Esophagus muscularis mucosa (tissue), 4 donors: ENCODE measurements at regions not wholly inside any gene's neighbourhood (a gene's known extent, or its start where the extent isn't known, plus 50 kb on each side); places are given as distances from the start of the nearest gene placed in this dataset.

Source experiments
- DNase-seq: peaks from one replicate; pipeline ENCODE4 v3.0.0-alpha.2; 2017; ENCODE audit errors: extremely low spot score
- H3K27ac ChIP-seq, 4 donors: fragments of 200-600 bp; sonication (generic); replicated peaks in 1 of 4; 1 replicate in 3 of 4; 2 replicates in 1 of 4; pipeline ENCODE4 v1.5.1; 2016 to 2019; ENCODE audit warnings: mild to moderate bottlenecking in 1 of 4
- H3K27me3 ChIP-seq, 4 donors: fragments of 200-600 bp; sonication (generic); one replicate each; pipeline versions ENCODE4 v1.5.1 to v1.6.0; 2016 to 2019
- H3K36me3 ChIP-seq, 4 donors: fragments of 200-600 bp; sonication (generic); one replicate each; pipeline ENCODE4 v1.5.1; 2016 to 2019
- H3K4me1 ChIP-seq, 4 donors: fragments of 200-600 bp; sonication (generic); one replicate each; pipeline ENCODE4 v1.5.1; 2016 to 2019
- H3K4me3 ChIP-seq, 4 donors: fragments of 200-600 bp; sonication (generic); 1 replicate in 2 of 4; 2 replicates in 2 of 4; pipeline ENCODE4 v1.5.1; 2016 to 2019; ENCODE audit warnings: mild to moderate bottlenecking in 4 of 4, moderate library complexity in 1 of 4
- H3K9me3 ChIP-seq, 4 donors: fragments of 200-600 bp; sonication (generic); 1 replicate in 3 of 4; 2 replicates in 1 of 4; pipeline ENCODE4 v1.5.1; 2016 to 2019
- EP300 ChIP-seq: sonication (generic); formaldehyde crosslinking; IDR thresholded peaks from one replicate; pipeline ENCODE4 v1.6.1; 2017; ENCODE audit warnings: antibody characterized with exemption
- POLR2A ChIP-seq: fragments of 450-650 bp; IDR thresholded peaks from one replicate; pipeline ENCODE4 v1.6.1; 2017; ENCODE audit warnings: antibody characterized with exemption, moderate library complexity, mild to moderate bottlenecking, low read depth
- POLR2AphosphoS5 ChIP-seq, 2 donors: sonication (generic); formaldehyde crosslinking; IDR thresholded peaks; one replicate each; pipeline ENCODE4 v1.6.1; 2017; ENCODE audit warnings: antibody characterized with exemption in 2 of 2
- WGBS: methylation state at CpG from one replicate; pipeline ENCODE4 v1.1.5; 2018; 5-methylcytosine and 5-hydroxymethylcytosine counted together
- intact Hi-C: fragments of 100-400 bp; cut with DNase I; formaldehyde crosslinking; loops from one replicate; pipeline ENCODE4 v1.15.1; 2023
- TF ChIP-seq, protein P1 (sequence below), 3 experiments: fragments of 200-600 bp in 2 of 3; fragments of 450-650 bp in 1 of 3; sonication (generic) in 2 of 3; IDR thresholded peaks; one replicate each; pipeline ENCODE4 v1.5.1; 2017 to 2019; ENCODE audit warnings: antibody characterized with exemption in 3 of 3, mild to moderate bottlenecking in 2 of 3, moderate library complexity in 1 of 3

GRCh38 chr2:147792966-147793617 lies 51.7 kb upstream of the ACVR2A start:
- DNase-seq = no peak
- no peak for TF ChIP-seq POLR2A
- no peak for TF ChIP-seq EP300
- no peak for TF ChIP-seq POLR2AphosphoS5 (IDR thresholded peaks at IDR 0.05)
- TF ChIP-seq, protein P1, sequence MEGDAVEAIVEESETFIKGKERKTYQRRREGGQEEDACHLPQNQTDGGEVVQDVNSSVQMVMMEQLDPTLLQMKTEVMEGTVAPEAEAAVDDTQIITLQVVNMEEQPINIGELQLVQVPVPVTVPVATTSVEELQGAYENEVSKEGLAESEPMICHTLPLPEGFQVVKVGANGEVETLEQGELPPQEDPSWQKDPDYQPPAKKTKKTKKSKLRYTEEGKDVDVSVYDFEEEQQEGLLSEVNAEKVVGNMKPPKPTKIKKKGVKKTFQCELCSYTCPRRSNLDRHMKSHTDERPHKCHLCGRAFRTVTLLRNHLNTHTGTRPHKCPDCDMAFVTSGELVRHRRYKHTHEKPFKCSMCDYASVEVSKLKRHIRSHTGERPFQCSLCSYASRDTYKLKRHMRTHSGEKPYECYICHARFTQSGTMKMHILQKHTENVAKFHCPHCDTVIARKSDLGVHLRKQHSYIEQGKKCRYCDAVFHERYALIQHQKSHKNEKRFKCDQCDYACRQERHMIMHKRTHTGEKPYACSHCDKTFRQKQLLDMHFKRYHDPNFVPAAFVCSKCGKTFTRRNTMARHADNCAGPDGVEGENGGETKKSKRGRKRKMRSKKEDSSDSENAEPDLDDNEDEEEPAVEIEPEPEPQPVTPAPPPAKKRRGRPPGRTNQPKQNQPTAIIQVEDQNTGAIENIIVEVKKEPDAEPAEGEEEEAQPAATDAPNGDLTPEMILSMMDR (IDR thresholded peaks at IDR 0.05) = no peak
- intact Hi-C loops = no loop called here

DNA sequence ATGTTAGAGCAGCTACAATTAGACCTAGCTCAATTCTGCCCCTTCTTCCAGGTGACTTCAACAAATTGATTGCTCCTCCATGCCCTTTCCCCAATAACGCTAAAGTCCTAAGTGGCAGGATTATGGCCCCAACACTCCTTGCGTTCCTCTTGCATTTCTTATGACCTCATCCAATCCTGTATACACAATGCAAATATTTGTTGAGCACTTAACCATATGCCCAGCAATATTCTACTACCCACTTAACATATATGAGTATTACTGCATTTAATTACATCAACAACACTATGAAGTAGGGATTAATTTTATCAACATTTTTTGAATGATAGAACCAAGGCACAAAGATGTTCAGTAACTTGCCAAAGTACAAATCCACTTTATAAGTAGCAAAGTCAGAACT lies 54.2 kb upstream of the ACVR2A start:
- TF ChIP-seq POLR2AphosphoS5 (IDR thresholded peaks at IDR 0.05) = no peak
- TF ChIP-seq, protein P1 (IDR thresholded peaks at IDR 0.05) = no peak
- no peak for TF ChIP-seq POLR2A
- H3K4me1 ChIP-seq = no peaks in the 10 kb centered on the region
- no peak overlapping the region for H3K27ac ChIP-seq
- H3K27me3 ChIP-seq = no peaks in the 10 kb centered on the region
- 98% methylated on average over 2 of the region's 2 CpGs for WGBS
- H3K9me3 ChIP-seq = no peaks in the 10 kb centered on the region
- no peak for DNase-seq
- intact Hi-C loops = no loop called here
- H3K4me3 ChIP-seq = no peak overlapping the region
- H3K36me3 ChIP-seq = no peaks in the 10 kb centered on the region

More at GRCh38 chr2:147792966-147793617, 51.7 kb upstream of the ACVR2A start:
- no peak overlapping the region for H3K27ac ChIP-seq
- no peaks in the 10 kb centered on the region for H3K9me3 ChIP-seq
- no peaks in the 10 kb centered on the region for H3K27me3 ChIP-seq
- no peaks in the 10 kb centered on the region for H3K4me1 ChIP-seq
- 69% methylated on average over 2 of the region's 2 CpGs for WGBS
- H3K4me3 ChIP-seq = no peak overlapping the region
- H3K36me3 ChIP-seq = no peaks in the 10 kb centered on the region

- H3K27me3 ChIP-seq = no peaks in the 10 kb centered on the region
- no peak for DNase-seq
- intact Hi-C loops = no loop called here
- H3K9me3 ChIP-seq = no peaks in the 10 kb centered on the region
- no peak for TF ChIP-seq EP300
- TF ChIP-seq, protein P1 (IDR thresholded peaks at IDR 0.05) = no peak
- TF ChIP-seq POLR2A = no peak
- no peak for TF ChIP-seq POLR2AphosphoS5 (IDR thresholded peaks at IDR 0.05)
- H3K36me3 ChIP-seq = no peaks in the 10 kb centered on the region
- no peak overlapping the region for H3K27ac ChIP-seq
- no peak overlapping the region for H3K4me3 ChIP-seq
- no peaks in the 10 kb centered on the region for H3K4me1 ChIP-seq
- WGBS = 35% methylated on average over 3 of the region's 3 CpGs
Observed at GRCh38 chr2:147789720-147790119, 55.1 kb upstream of the ACVR2A start.

GRCh38 chr2:147789287-147789686 lies 55.5 kb upstream of the ACVR2A start:
- no peak overlapping the region for H3K27ac ChIP-seq
- WGBS = 55% methylated on average over 2 of the region's 2 CpGs
- no peak for DNase-seq
- TF ChIP-seq, protein P1 (IDR thresholded peaks at IDR 0.05) = no peak
- TF ChIP-seq POLR2AphosphoS5 (IDR thresholded peaks at IDR 0.05) (no peak), EP300 (no peak), POLR2A (no peak)
- H3K9me3 ChIP-seq = no peaks in the 10 kb centered on the region
- intact Hi-C loops = no loop called here
- H3K4me3 ChIP-seq = no peak overlapping the region
- no peaks in the 10 kb centered on the region for H3K27me3 ChIP-seq
- no peaks in the 10 kb centered on the region for H3K36me3 ChIP-seq
- no peaks in the 10 kb centered on the region for H3K4me1 ChIP-seq
